ENCODE measurements at regions not wholly inside any gene's neighbourhood (a gene's known extent, or its start where the extent isn't known, plus 50 kb on each side); places are given as distances from the start of the nearest gene placed in this dataset.

DNA sequence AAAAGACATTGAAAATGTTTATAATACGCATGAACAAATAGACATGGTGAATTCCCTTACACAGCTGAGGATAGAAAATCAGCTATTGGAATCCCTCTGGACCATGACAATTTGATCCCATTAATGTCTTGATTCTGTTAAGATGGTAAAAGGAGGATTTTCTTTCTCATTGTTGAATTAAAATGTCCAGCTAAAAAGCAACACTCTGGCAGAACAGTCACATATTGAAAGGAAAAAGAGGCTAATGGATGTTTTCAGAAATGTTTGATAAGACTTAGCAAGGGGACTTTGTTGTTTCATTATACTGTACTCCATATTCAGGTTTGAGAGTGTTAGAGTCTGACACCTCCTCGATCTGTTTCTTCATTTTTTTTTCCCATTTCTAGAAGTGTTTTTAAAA, 296.0 kb downstream of the OLFM4 start:
- H4K20me1 ChIP-seq (replicated peaks; ENCODE audit: control insufficient read depth, extremely low read depth, insufficient read depth, low read length) = no peaks in the 10 kb centered on the region
- FAIRE-seq (no peak), DNase-seq (ENCODE audit: low read depth, low spot score) (no peak)
- intact Hi-C loops (cut with micrococcal nuclease) (no loop called here), dilution Hi-C loops (cut with MboI; ENCODE audit: extremely low pct_ligation_motif_present, low sequenced_read_pairs) (no loop called here)
- H3K4me2 ChIP-seq (ENCODE audit: insufficient read depth, low read length) = no peak overlapping the region
- no peaks in the 10 kb centered on the region for H3K4me1 ChIP-seq (ENCODE audit: control insufficient read depth, extremely low read depth, insufficient read depth, low read length)
- no peaks in the 10 kb centered on the region for H3K9me1 ChIP-seq (replicated peaks; ENCODE audit: control insufficient read depth, extremely low read depth, insufficient read depth, low read length)
- H3K9ac ChIP-seq (replicated peaks; ENCODE audit: extremely low read depth, insufficient read depth, low read length) = no peak overlapping the region
- H3K36me3 ChIP-seq (ENCODE audit: control insufficient read depth in 2 of 2, extremely low read depth in 1 of 2, insufficient read depth in 2 of 2, low read length in 2 of 2) = no peaks in the 10 kb centered on the region
- no TSS peak for BruUV-seq (replicated peaks)
- H3K9me3 ChIP-seq (replicated peaks; ENCODE audit: control insufficient read depth, insufficient read depth, low read length) = peaks cover 4% of the 10 kb centered on the region
- POLR2A ChIA-PET = no interaction called here
- H2AFZ ChIP-seq (ENCODE audit: low read depth, low read length) = no peak overlapping the region
- TF ChIP-seq MYC (IDR thresholded peaks at IDR 0.05; ENCODE audit: low read depth, low read length) = no peak
- TF ChIP-seq JUN (IDR thresholded peaks at IDR 0.05; ENCODE audit: borderline replicate concordance, insufficient read depth, insufficient read length, low read depth) = no peak
- no peak for TF ChIP-seq FOS (IDR thresholded peaks at IDR 0.05; ENCODE audit: borderline replicate concordance, insufficient read depth, low read length)
- TF ChIP-seq POLR2A (IDR thresholded peaks at IDR 0.05; ENCODE audit: low read depth, low read length) = no peak
- TF ChIP-seq, protein P1, sequence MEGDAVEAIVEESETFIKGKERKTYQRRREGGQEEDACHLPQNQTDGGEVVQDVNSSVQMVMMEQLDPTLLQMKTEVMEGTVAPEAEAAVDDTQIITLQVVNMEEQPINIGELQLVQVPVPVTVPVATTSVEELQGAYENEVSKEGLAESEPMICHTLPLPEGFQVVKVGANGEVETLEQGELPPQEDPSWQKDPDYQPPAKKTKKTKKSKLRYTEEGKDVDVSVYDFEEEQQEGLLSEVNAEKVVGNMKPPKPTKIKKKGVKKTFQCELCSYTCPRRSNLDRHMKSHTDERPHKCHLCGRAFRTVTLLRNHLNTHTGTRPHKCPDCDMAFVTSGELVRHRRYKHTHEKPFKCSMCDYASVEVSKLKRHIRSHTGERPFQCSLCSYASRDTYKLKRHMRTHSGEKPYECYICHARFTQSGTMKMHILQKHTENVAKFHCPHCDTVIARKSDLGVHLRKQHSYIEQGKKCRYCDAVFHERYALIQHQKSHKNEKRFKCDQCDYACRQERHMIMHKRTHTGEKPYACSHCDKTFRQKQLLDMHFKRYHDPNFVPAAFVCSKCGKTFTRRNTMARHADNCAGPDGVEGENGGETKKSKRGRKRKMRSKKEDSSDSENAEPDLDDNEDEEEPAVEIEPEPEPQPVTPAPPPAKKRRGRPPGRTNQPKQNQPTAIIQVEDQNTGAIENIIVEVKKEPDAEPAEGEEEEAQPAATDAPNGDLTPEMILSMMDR (IDR thresholded peaks at IDR 0.05; ENCODE audit: extremely low read depth in 1 of 2, insufficient read depth in 1 of 2, low read depth in 1 of 2, low read length in 2 of 2) = no peak
- TF ChIP-seq POLR2AphosphoS5 (IDR thresholded peaks at IDR 0.05; ENCODE audit: insufficient read depth, low read depth, low read length) = no peak
- TF ChIP-seq EZH2 (IDR thresholded peaks at IDR 0.05; ENCODE audit: borderline replicate concordance, low read depth, low read length, severe bottlenecking) = no peak
- TF ChIP-seq, protein P2, sequence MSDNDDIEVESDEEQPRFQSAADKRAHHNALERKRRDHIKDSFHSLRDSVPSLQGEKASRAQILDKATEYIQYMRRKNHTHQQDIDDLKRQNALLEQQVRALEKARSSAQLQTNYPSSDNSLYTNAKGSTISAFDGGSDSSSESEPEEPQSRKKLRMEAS (IDR thresholded peaks at IDR 0.05; ENCODE audit: insufficient read depth, insufficient read length) = no peak
- no peak for TF ChIP-seq GATA2 (IDR thresholded peaks at IDR 0.05; ENCODE audit: insufficient read depth, insufficient read length, low read depth, low read length)
- no peaks in the 10 kb centered on the region for H3K27me3 ChIP-seq (ENCODE audit: control insufficient read depth in 2 of 2, insufficient read depth in 2 of 2, low read length in 2 of 2)
- no peak overlapping the region for H3K4me3 ChIP-seq (replicated peaks in 1 of 3; ENCODE audit: insufficient read depth in 1 of 3, low read depth in 1 of 3, low read length in 3 of 3)
- H3K27ac ChIP-seq (ENCODE audit: insufficient read depth, low read depth, low read length) = no peak overlapping the region
- H3K79me2 ChIP-seq (ENCODE audit: control insufficient read depth, insufficient read depth, low read length) = no peaks in the 10 kb centered on the region
- CTCF ChIA-PET = no interaction called here
